ENCODE measurements at regions not wholly inside any gene's neighbourhood (a gene's known extent, or its start where the extent isn't known, plus 50 kb on each side); places are given as distances from the start of the nearest gene placed in this dataset.
"Not testable (repeated sequence)": the region's sequence is repeated elsewhere in the genome, so short reads cannot be mapped to it uniquely, and the experiment has no call there.

- no peak for DNase-seq
Observed at GRCh38 chr11:45754741-45755140, 50.2 kb upstream of the SLC35C1 start.

GRCh38 chr11:45754261-45754709 lies 50.7 kb upstream of the SLC35C1 start:
- no peak for DNase-seq

- no peak for DNase-seq
Observed at GRCh38 chr11:45752106-45752505, 52.8 kb upstream of the SLC35C1 start.

- peak; percentile 50 for DNase-seq
Observed at GRCh38 chr11:45751430-45751829, 53.5 kb upstream of the SLC35C1 start.

GRCh38 chr11:45750439-45750838 lies 54.5 kb upstream of the SLC35C1 start:
- no peak for DNase-seq

- peak; percentile 28 for DNase-seq
Observed at GRCh38 chr11:45748801-45749200, 56.1 kb upstream of the SLC35C1 start.

GRCh38 chr11:45745065-45745811 lies 59.7 kb upstream of the SLC35C1 start:
- no peak for DNase-seq

GRCh38 chr11:45743556-45744468 lies 61.1 kb upstream of the SLC35C1 start:
- no peak for DNase-seq

GRCh38 chr11:45741582-45741981 lies 63.4 kb upstream of the SLC35C1 start:
- no peak for DNase-seq

GRCh38 chr11:45741032-45741431 lies 63.9 kb upstream of the SLC35C1 start:
- DNase-seq: no peak

GRCh38 chr11:45739866-45740265 lies 65.1 kb upstream of the SLC35C1 start:
- DNase-seq: no peak

GRCh38 chr11:45739071-45739470 lies 65.9 kb upstream of the SLC35C1 start:
- DNase-seq: not testable (repeated sequence)

GRCh38 chr11:45738194-45738593 lies 66.8 kb upstream of the SLC35C1 start:
- not testable (repeated sequence) for DNase-seq

- DNase-seq: no peak
Observed at GRCh38 chr11:45737056-45737455, 67.9 kb upstream of the SLC35C1 start.

- peak; percentile 62 for DNase-seq
Observed at GRCh38 chr11:45736424-45736823, 68.5 kb upstream of the SLC35C1 start.

GRCh38 chr11:45733176-45733575 lies 67.8 kb upstream of the CHST1 start:
- DNase-seq: peak; percentile 74

GRCh38 chr11:45732343-45732742 lies 66.9 kb upstream of the CHST1 start:
- no peak for DNase-seq

- peak; percentile 54 for DNase-seq
Observed at GRCh38 chr11:45731171-45731570, 65.7 kb upstream of the CHST1 start.

GRCh38 chr11:45730014-45730413 lies 64.6 kb upstream of the CHST1 start:
- DNase-seq: no peak

- peak; percentile 92 for DNase-seq
Observed at GRCh38 chr11:45726493-45727054, 61.2 kb upstream of the CHST1 start.

- DNase-seq: no peak
Observed at GRCh38 chr11:45725776-45726492, 60.5 kb upstream of the CHST1 start.

- no peak for DNase-seq
Observed at GRCh38 chr11:45725121-45725520, 59.7 kb upstream of the CHST1 start.

GRCh38 chr11:45724153-45724552 lies 58.7 kb upstream of the CHST1 start:
- peak; percentile 75 for DNase-seq
